GM13977 (cell line): ENCODE measurements at regions not wholly inside any gene's neighbourhood (a gene's known extent, or its start where the extent isn't known, plus 50 kb on each side); places are given as distances from the start of the nearest gene placed in this dataset.

Experiments
- DNase-seq: peaks from one replicate; pipeline ENCODE4 v3.0.0; 2012; ENCODE audit warnings: low spot score
- CTCF ChIP-seq: IDR thresholded peaks from 2 replicates; pipeline ENCODE4 v1.5.1; 2012; ENCODE audit warnings: mild to moderate bottlenecking, control low read depth; ENCODE audit not compliant: insufficient read depth; ENCODE audit errors: extremely low read depth, missing control alignments
- in situ Hi-C: fragments of 300-500 bp; cut with MboI; formaldehyde crosslinking; loops from one replicate; pipeline ENCODE4 v1.12.0; 2022; ENCODE audit warnings: low sequenced_read_pairs, low pct_unique_long_range_greater_than_20kb, mixed read lengths, inconsistent platforms; ENCODE audit not compliant: unreplicated experiment

- TF ChIP-seq CTCF = no peak
- in situ Hi-C loops = no loop called here
- no peak for DNase-seq
Measured at GRCh38 chr11:130546438-130546837, 98.0 kb downstream of the ADAMTS15 start.

- in situ Hi-C loops = no loop called here
- TF ChIP-seq CTCF = no peak
Measured at GRCh38 chr11:130546901-130547694, 98.7 kb downstream of the ADAMTS15 start.

GRCh38 chr11:130547761-130548490, 99.5 kb downstream of the ADAMTS15 start:
- in situ Hi-C loops = no loop called here
- TF ChIP-seq CTCF = no peak
- no peak for DNase-seq

More at GRCh38 chr11:130546901-130547694, 98.7 kb downstream of the ADAMTS15 start:
- DNase-seq = no peak

- in situ Hi-C loops = no loop called here
- no peak for TF ChIP-seq CTCF
- no peak for DNase-seq
Measured at GRCh38 chr11:130548491-130548833, 100.0 kb downstream of the ADAMTS15 start.

- TF ChIP-seq CTCF = no peak
- no peak for DNase-seq
- in situ Hi-C loops = no loop called here
Measured at GRCh38 chr11:130549393-130549999, 101.1 kb downstream of the ADAMTS15 start.

GRCh38 chr11:130550150-130550549, 101.7 kb downstream of the ADAMTS15 start:
- no peak for TF ChIP-seq CTCF
- DNase-seq = no peak
- in situ Hi-C loops = no loop called here
